Fibroblast of skin of left quadriceps (primary cell): ENCODE measurements at regions not wholly inside any gene's neighbourhood (a gene's known extent, or its start where the extent isn't known, plus 50 kb on each side); places are given as distances from the start of the nearest gene placed in this dataset.

ENCODE experiments used
- DNase-seq, 2 experiments: peaks; one replicate each; pipeline ENCODE4 v3.0.0-alpha.2; 2013; ENCODE audit warnings: low read depth in 2 of 2

DNA sequence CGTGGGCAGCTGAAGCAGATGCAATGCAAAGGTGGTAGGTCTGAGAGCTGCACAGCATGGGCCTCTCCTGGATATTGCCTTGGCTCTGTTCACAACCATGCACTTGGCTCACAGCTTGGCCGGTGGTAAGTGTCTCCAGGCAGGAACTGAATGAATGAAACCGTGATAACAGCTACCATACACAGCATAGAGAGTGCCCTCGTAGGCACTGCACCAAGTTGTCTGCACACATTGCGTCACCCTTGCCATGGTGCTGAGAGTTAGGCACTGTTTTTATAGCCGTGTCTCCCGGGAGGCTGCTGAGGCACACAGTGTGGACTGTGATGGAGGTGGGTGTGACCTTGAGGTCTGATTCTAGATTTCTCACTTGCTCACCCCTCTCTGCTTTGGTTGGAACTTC is 157.6 kb upstream of the VASH1 start:
- DNase-seq = no peak

DNA sequence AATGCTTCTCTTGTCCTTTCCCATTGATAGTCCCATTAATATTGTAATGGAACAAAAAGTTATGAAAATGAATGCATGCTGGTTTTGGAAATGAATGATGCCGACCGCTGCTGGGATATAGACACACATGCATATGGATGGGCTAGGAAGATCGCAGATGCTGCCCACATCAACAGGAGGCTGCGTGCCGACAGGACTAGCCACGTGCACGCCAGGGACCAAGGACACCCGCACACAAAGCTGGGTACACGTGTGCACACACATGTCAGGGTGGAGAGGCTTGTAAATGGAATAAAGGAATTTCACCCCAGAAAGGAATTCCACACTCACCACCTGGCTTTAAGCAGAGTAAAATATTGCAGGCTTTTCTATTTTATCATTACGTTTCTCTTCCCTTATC is 153.8 kb upstream of the VASH1 start:
- no peak for DNase-seq

DNA sequence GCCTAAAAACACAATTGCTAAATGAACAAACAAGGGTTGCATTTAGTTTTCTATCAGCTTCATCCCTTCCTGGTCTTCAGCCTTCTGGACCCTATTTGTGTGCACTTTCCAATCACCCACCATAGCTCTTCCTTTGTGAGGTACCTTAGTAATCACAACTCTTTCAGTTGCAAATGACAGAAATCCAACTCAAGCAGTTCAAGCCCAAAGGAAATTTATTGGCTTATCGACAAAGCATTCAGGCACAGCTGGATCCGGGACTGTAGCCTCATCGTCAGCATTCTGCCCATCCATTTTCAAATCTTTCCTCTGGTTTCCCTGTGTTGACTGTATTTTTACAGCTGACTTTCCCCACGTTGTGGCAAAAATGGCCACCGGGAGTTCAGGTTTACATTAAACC is 148.6 kb upstream of the VASH1 start:
- no peak for DNase-seq

DNA sequence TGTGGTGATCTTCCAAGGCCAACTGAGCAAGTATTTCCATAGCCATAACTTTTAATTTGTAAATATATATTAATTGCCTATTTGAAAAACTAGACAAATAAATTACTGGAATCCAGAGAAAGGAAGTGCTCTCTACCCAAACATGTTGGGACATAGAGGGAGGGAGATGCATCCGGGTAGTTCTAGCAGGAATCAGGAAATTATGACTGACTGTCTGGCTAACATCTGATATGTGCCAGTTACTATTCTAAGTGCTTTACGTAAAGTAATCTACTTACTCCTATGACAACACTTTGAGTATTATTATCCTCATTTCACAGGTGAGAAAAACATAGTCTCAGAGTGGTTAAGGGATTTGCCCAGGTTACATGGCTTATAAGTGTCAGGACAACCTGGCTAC is 147.7 kb upstream of the VASH1 start:
- DNase-seq = no peak

DNA sequence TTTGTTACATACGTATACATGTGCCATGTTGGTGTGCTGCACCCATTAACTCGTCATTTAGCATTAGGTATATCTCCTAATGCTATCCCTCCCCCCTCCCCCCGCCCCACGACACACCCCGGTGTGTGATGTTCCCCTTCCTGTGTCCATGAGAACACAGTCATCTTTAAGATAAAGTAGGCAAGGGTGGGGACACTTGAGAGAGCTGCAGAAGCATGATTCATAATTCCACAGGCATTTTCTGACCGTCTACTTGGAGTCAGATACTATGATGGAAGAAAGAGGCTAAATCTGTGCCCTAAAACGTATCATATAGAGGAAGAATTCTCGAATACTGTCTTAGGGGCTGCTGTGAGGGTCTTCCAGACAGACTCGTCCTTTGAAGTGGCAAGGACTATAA is 145.9 kb upstream of the VASH1 start:
- DNase-seq = no peak

DNA sequence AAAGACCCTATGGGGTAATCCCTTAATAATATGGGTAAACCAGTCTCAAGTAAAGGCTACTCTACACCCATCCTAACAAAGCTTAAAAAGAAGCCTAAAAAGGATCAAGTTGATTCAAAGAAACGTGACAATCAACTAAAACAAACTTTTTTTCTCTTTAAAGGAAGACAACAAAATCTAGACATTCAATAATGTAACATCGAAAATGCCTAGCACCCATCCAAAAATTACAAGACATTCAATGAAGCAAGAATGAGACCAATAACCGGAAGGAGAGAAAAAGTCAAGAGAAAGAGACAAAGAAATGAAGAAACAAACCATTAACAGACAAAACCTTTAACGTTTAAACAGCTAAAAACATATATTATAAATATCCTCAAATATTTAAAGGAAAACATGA is 143.8 kb upstream of the VASH1 start:
- no peak for DNase-seq

DNA sequence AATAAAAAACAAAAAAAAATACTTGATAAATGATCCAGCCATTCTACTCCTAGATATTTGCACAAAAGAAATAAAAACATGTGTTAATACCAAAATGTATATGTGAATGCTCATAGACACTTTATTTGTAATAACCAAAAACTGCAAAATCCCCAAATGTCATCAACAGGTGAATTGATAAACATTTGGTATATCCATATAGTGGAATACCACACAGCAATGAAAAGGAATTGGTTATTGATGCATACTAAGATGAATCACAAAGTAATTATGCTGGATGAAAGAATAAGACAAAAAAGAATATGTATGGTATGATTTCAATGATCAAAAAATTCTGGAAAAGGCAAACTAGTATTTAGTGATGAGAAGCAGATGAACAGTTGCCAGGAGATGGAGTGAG is 124.7 kb upstream of the VASH1 start:
- no peak for DNase-seq

DNA sequence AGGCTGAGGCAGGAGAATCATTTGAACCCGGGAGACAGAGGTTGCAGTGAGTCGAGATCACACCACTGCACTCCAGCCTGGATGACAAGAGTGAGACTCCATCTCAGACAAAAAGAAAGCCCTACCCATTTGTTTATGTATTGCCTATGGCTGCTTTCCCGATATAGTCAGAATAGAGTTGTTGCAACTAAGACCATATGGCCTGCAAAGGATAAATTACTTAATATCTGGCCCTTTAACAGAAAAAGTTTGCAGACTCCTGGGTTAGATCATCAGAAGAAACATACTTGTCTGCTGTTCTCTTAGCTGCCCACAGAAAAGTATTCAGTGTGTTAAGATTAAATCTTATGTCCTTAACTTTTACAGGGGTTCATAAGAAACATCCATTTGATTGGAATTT is 122.4 kb upstream of the VASH1 start:
- no peak for DNase-seq

DNA sequence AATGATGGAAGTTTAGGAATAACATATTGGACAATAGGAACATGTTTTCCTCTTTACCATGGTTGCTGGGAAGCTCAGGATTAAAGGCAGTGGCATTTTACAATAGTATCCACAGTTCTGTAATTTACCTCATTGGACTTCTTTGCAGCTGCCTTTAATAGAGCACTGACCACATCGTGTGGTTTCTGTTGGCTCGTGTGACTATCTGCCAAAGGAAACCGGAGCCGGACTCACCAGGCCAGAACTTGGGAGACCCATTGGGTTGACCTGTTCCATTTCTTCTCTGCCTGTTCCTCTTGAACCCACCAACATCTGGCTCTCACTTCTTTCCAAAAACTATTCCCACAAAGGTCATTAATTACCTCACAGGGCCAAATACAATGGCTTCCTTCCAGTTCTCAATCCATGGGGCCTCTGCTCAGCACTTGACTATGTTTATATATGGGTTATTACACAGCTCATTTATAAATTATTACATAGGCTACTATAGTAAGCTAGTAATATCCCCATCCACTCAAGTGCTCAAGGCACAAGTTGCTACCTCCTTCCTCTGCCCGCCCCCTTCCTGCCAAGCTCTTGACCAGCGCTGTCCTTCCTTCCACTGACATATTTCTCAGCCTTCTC is 121.5 kb upstream of the VASH1 start:
- no peak for DNase-seq

DNA sequence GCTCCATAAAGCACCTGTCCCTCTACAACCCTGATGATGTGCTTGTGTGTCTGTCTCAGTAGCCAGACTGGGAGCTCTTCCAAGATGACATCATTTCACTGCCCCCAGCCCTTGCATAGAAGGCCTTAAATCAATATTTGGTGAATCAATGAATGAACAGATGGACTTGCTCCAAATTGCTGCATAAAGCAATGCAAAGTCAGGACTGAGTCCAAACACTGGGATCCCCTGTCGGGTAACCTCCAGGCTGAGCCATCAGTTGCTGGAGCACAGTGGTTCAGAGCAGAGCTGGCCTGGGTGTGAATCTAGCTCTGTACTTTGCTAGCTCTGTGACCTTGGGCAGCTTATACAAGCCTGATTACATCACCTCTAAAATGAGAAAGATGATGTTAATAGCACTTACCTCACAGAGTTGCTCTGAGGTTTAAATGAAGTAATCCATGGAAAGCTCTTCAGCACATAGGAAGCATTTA is 120.3 kb upstream of the VASH1 start:
- no peak for DNase-seq

DNA sequence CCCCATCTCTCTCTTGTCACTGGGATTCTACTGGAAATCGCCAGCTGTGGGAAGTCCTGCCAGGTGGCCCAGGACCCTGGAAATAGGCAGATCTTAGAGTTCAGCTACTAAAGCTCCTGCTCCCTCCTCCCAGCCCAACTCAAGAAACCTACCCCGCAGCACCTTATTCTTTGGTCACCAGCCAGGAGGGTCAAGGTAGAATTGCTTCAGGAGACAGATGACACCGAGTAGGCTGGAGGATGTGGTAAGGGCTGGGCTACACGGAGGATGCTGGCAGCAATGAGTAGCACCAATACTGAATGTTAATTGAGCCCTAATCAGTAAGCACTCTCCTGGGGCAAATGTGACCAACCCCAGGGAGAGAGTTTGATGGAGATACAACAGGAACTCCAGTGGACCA is 119.7 kb upstream of the VASH1 start:
- no peak for DNase-seq

DNA sequence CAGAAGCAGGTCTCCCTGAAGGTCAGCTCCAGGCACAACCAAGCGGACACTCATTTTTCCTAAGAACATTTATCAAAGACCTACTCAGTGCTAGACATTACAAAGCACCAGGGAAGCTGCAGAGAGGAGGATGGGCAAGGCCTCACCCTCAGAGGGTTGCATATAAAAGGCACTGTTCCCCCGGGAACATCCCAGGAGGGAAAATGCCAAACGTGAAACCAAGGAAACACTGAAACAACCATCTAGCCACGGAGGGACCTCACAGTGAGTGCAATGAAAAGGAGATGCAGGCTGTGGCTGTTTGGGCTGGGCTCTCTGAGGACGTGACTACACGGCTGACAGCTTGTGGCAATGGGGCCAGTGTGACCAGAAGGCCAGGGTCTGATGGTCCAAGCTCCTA is 117.4 kb upstream of the VASH1 start:
- no peak for DNase-seq

DNA sequence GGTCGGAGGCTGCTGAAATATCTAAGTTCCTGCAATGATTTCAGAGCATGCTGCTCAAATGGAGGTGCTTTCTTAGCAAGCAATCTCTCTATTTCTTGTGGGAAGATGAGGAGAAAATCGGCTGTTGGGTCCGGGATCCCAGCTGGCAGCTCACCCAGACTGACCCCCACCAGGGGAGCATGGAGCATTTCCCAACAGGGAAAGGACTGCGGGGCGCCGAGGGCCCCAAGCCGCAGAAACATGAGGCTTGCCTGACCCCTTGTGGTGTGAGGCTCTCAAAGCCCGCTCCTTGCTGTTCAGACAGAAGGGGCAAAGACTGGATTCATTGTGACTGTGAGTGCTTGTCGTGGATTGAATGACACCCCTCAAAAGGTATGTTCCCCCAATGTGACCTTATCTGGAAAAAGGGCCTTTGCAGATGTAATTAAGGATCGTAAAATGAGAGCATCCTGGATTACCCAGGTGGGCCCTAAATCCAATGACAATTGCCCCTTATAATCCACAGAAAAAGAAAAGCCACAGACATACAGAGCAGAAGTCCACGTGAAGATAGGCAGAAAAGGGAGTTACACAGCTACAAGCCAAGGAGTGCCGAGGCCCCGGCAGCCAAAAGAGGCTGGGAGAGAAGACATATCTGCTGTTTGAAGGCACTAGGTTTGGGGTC is 116.3 kb upstream of the VASH1 start:
- no peak for DNase-seq

DNA sequence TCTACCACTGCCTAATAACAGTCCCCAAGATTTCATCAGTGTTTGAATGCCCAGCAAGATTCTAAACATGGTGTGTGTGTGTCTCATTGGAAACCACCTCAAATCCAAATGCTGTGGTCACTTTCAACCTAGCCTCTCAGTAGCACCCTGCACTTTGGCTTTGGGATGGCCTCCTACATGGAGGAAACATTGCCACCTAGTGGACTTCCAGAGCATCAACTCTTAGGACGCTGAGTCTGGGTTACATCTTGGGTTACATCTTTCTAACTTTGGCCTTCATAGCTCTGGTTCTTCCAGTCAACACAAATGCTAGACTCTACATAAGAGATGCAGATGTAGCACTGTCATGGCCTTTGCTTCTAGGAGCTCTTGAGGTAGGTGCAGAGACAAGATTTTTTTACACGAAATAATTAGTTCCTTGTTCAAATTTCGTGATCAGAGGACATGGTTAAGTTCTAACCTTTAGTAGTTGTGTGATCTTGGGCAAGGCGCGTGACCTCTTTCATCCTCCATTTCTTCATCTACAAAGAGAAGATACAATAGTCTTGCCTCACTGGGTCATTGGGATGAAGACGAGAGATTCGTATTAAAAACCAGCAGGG is 113.5 kb upstream of the VASH1 start:
- DNase-seq = peak in 1 of 2 experiments; percentile 10

DNA sequence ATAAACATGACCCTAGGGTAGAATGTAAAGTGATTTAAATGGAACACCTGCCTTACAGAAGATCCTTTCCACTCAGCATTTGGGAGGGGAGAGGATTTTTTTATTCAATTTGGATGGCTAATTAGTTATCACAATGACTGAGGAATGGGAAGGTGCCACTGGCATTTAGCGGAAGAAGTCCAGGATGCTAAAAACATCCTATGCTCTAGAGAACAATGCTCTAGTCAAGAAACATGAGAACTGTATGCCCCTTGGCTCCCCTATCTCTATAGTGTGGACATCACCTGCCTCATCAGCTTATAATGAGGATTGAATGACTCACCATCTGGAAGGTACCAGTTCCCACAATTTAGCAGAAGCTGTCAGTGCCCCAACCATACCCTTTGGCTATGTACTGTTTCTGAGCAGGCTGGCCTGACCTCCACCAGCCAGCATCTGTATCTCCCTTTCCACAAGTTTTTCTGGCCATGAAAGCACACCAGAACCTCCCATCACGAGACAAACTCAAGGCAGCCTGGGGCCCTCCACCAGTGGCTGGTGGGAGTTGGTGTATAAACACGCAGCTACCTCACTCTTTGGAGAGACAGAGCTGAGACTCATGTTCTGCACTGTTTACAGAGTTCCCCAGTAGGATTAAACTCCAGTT is 109.7 kb upstream of the VASH1 start:
- DNase-seq = no peak

DNA sequence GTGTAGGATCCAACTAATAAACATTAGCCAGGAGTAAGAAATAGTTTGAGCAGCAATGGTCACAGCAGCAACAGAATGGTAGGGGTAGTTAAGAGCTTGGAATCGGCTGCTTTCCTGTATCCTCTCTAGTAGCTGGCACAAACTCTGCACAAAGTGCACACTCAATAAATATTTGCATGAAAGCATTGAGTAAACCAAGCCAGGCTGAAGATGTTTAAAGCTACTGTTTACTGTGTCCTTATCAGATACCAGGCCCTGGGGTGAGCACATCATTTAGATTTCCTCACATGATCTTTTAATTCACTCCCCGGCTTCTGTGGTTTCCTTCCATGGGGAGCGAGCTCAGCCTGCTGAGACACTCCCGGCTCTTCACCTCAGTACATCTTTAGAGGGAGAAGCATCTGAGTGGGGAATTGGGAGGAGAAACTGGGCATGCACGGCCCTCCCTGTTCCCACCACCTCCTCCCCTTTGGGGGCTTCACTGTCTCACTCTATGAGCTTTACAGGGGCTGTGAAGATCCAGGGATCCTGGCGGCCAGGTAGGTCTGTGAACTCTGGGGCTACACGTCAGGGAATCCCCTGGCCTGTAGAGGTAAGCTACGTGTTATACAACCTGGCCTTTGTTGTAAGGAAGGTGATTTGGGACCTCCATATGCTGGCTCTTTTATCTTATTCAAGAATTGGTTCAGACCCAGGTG is 107.2 kb upstream of the VASH1 start:
- no peak for DNase-seq

DNA sequence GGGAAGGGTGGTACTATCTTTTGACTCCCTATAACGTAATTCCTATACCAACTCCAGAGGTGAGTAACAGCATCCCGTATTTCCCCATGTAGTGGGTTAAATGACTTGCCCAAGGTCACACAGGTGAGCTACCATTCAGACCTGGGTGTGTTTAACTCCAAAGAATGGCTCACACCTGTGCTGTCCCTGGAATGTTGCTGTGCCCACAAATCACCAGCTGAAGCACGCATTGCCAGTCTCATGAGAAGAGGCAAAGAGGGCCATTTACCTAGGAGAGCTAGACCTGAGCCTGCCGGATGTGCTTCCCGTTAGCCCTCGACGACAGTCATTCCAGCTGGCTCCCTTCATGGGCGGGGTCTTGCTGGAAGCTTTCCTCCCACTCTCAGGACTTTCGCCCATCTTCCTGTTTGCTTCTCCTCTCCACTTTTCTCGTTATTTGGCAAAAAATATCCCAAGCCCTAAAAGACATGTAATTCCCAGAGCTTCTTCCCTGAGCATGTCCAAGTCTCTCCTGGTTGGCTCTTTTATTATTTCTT is 106.6 kb upstream of the VASH1 start:
- DNase-seq = no peak

DNA sequence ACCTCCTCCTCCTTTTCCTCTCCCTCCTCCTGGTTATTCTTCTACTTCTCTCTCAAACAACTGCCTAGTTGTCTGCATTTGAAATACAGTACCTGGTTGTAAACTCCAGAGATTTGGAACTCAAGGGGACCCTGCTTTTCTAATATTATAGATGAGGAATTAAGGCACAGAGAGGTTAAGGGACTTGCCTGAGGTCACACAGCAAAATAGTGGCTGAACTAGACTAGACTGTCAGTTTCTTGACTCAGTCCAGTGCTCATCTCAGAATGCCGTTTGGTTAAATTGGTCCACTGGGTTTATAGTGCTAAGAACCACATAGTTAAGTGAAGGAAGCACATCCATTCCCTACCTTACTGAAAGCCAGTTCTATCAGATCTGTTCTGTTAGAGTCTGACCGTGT is 105.9 kb upstream of the VASH1 start:
- DNase-seq = no peak

DNA sequence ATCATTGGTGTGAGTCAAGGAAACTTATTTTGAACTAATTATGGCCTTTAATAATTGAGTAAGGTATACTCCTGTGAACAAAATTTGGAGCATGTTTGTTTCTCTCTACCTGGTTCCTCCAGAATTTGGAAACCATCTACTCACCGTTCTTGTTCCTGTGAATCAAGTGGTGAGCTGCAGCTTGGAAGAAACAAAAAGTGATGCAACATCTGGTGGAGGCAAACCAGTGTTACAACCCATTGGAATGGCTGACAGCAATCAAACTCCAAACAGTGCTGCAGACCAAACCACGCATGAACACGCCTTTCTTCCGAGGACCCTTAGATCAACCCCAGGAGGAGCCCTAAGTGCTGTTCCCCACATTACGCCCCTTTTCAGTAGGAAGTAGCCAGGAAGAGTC is 104.7 kb upstream of the VASH1 start:
- DNase-seq = no peak

DNA sequence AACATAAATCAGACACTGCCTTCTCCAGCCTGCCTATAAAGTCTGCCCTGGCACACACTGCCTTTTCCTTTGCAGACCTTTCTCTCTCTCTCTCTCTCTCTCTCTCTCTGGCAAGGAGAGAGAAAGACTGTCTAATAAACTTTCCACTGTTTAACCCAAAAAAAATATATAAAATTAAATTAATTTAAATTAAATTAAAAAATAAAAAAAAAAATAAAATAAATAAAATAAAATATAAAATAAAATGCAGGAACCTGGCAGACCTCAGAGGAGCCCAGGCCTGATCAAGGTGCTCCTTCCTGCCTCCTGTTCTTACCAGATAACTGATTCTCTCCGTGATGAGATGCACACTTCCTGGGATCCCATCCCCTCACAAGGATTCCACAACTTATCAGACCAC is 103.9 kb upstream of the VASH1 start:
- DNase-seq = no peak

DNA sequence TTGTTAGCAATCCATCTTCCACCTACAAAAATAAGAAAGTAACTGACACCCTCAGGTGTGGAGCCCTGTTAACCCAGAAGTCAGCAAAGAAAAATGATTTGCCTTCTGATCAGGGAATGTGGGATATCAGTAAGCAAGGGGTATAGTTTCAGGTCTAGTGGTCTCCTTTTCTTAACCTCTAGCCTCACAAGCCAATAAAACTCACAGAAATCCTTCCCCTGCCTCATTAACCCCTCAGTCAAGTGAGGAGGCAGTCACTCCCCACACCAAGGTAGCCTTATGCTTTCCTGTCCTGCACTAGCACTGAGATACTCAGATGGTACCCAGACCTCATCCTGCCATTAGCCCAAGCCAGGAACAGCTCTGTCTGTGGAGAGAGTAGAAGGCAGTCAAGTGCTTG is 103.4 kb upstream of the VASH1 start:
- DNase-seq = no peak

DNA sequence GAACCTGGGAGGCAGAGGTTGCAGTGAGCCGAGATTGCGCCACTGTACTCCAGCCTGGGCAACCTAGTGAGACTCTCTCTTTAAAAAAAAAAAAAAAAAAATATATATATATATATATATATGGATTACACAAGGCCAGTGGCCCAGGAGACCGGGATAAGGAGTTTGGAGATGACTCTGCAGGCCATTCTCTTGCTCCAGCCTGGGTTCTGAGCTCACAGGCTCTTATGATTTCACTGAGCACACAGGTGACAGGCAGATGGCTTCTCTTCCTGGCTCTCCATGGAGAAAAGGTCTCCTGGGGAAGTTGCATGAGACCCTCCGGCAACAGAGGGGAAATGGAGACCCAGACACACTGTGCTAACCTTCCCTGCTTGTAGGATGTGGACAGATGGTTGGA is 98.7 kb upstream of the VASH1 start:
- no peak for DNase-seq
